Stimulated activated memory B cell treated with anti-CD40 and anti-IgM and Interleukin-4, amounts not matched to agents 10 μg/mL and 1 μg/mL and 100 μg/mL, for 72 hours (primary cell): ENCODE measurements at regions not wholly inside any gene's neighbourhood (a gene's known extent, or its start where the extent isn't known, plus 50 kb on each side); places are given as distances from the start of the nearest gene placed in this dataset.
A peak's percentile ranks its signal among the peaks of the same experiment; 100 is the strongest.

Experiments
- ATAC-seq: fragments of 150-1000 bp; cut with Tn5 transposase; 2 replicates; pipeline ENCODE4 v1.10.0; 2021
- H3K27ac Mint-ChIP-seq: one replicate; pipeline ENCODE4 v1.8.0; 2022; ENCODE audit warnings: mild to moderate bottlenecking, mixed read lengths
- H3K27me3 Mint-ChIP-seq: one replicate; pipeline ENCODE4 v1.8.0; 2022; ENCODE audit warnings: mixed read lengths
- H3K36me3 Mint-ChIP-seq: one replicate; pipeline ENCODE4 v1.8.0; 2022; ENCODE audit warnings: mixed read lengths
- H3K4me1 Mint-ChIP-seq: one replicate; pipeline ENCODE4 v1.8.0; 2022; ENCODE audit warnings: mixed read lengths
- H3K4me3 Mint-ChIP-seq: one replicate; pipeline ENCODE4 v1.8.0; 2022; ENCODE audit warnings: mild to moderate bottlenecking, moderate library complexity, mixed read lengths
- H3K9me3 Mint-ChIP-seq: one replicate; pipeline ENCODE4 v1.8.0; 2022; ENCODE audit warnings: mixed read lengths

DNA sequence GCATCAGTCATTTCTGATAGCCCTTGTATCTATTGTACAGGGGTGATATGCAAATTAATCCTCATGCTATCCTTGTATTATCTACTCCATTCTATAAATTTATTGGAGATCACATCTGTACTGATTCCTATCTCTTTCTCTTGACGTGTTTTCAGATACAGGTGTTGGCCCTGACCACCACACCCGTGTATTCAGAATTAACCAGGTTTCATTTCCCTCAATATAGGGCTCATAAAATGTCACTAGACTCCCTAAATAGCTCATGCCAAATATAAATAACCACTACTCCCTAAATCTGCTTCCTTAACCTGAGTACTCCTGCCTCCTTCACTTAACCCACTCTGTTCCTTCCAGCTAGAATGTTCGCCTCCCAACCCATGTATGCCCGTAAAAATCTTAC is 522.8 kb upstream of the KLF4 start:
- no peaks in the 10 kb centered on the region for H3K36me3 Mint-ChIP-seq
- H3K9me3 Mint-ChIP-seq, result no peaks in the 10 kb centered on the region
- H3K27me3 Mint-ChIP-seq, result no peaks in the 10 kb centered on the region
- H3K27ac Mint-ChIP-seq, result peak overlapping the region; percentile 69
- H3K4me1 Mint-ChIP-seq, result peaks cover 36% of the 10 kb centered on the region
- H3K4me3 Mint-ChIP-seq, result peak overlapping the region; percentile 13
- peak; percentile 75 for ATAC-seq

- Mint-ChIP-seq H3K27me3 (peaks cover 30% of the 10 kb centered on the region), H3K4me1 (no peaks in the 10 kb centered on the region), H3K36me3 (no peaks in the 10 kb centered on the region), H3K4me3 (no peak overlapping the region), H3K27ac (no peak overlapping the region), H3K9me3 (no peaks in the 10 kb centered on the region)
- ATAC-seq, result no peak
These were observed 514.0 kb upstream of the KLF4 start for GRCh38 chr9:108003526-108003925.

DNA sequence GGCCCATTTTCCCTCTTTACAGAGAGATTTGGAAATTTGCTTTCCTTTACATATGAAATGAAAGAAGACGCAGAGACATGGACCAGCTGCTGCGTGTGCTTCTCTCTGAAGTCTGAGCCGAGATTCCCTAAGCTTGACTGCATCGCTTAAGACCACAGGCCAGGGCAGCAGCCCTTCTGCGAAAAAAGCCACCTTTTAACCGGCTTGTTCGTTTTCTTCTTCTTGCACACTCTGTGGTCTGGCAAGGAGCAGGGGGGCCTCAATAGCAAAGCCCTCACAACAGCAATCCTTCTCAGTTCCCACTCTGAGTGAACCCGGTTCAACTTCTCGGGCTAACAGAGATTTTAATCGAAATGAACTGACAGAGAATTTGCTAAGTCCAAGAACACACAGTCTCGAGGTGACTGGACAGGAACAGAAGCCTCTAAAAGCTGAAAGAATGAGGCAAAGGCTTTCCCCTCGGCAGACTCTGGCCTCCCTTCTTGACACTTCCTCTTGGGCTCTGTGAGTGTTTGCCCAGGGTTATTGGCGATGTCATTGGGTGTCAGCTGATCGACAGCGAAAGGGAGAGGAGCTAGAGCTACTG is 512.9 kb upstream of the KLF4 start:
- H3K4me3 Mint-ChIP-seq, result no peak overlapping the region
- H3K27ac Mint-ChIP-seq, result no peak overlapping the region
- ATAC-seq, result no peak
- no peaks in the 10 kb centered on the region for H3K9me3 Mint-ChIP-seq
- no peaks in the 10 kb centered on the region for H3K36me3 Mint-ChIP-seq
- H3K27me3 Mint-ChIP-seq, result peaks cover 30% of the 10 kb centered on the region
- no peaks in the 10 kb centered on the region for H3K4me1 Mint-ChIP-seq

GRCh38 chr9:108001237-108001636 is 511.7 kb upstream of the KLF4 start:
- Mint-ChIP-seq H3K4me1 (no peaks in the 10 kb centered on the region), H3K9me3 (no peaks in the 10 kb centered on the region), H3K36me3 (no peaks in the 10 kb centered on the region), H3K27ac (no peak overlapping the region), H3K27me3 (peaks cover 30% of the 10 kb centered on the region), H3K4me3 (no peak overlapping the region)
- no peak for ATAC-seq

DNA sequence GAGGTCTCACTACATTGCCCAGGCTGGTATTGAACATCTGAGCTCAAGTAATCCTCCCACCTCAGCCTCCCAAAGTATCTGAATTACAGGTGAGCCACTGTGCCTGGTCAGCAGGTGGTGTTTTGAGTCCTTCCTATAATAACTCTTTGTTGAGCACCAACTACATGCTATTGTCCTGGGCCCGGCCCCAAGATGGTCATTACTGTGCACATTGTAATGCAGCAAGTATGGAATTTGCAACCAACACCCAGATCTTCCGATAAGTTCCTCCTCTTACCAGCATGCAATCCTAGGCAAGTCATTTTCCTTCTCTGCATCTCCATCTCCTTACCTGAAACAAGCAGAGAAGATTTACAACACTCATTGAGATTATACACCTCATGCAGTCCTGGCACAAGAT is 510.3 kb upstream of the KLF4 start:
- H3K4me3 Mint-ChIP-seq, result no peak overlapping the region
- no peak for ATAC-seq
- H3K27ac Mint-ChIP-seq, result no peak overlapping the region
- H3K9me3 Mint-ChIP-seq, result no peaks in the 10 kb centered on the region
- H3K36me3 Mint-ChIP-seq, result no peaks in the 10 kb centered on the region
- peaks cover 30% of the 10 kb centered on the region for H3K27me3 Mint-ChIP-seq
- H3K4me1 Mint-ChIP-seq, result no peaks in the 10 kb centered on the region

DNA sequence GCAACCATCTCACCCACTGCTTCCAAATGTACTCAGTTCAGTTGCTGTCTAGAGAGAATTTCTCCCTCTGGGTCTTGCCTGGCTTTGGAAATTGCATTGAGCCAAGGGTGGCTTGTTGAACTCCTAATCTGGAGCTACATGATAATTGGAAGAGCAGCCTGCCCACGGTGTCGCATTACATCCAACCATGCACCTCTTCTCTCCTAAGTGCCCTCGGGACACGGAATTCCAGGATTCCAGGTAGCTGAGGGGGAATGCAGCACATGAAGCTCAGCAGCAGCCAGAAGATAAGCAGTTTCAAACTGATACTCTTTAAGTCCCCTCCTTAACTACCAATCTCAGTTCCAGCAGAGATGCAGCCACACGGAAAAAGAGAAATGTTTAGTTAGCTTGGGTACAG is 509.4 kb upstream of the KLF4 start:
- no peaks in the 10 kb centered on the region for H3K9me3 Mint-ChIP-seq
- H3K4me3 Mint-ChIP-seq, result no peak overlapping the region
- H3K4me1 Mint-ChIP-seq, result no peaks in the 10 kb centered on the region
- ATAC-seq, result no peak
- H3K27me3 Mint-ChIP-seq, result peaks cover 30% of the 10 kb centered on the region
- H3K27ac Mint-ChIP-seq, result no peak overlapping the region
- H3K36me3 Mint-ChIP-seq, result no peaks in the 10 kb centered on the region

GRCh38 chr9:107994648-107995047 is 505.1 kb upstream of the KLF4 start:
- H3K27ac Mint-ChIP-seq, result no peak overlapping the region
- no peak overlapping the region for H3K4me3 Mint-ChIP-seq
- H3K9me3 Mint-ChIP-seq, result no peaks in the 10 kb centered on the region
- peaks cover 12% of the 10 kb centered on the region for H3K27me3 Mint-ChIP-seq
- H3K36me3 Mint-ChIP-seq, result no peaks in the 10 kb centered on the region
- no peaks in the 10 kb centered on the region for H3K4me1 Mint-ChIP-seq
- ATAC-seq, result peak; percentile 58

DNA sequence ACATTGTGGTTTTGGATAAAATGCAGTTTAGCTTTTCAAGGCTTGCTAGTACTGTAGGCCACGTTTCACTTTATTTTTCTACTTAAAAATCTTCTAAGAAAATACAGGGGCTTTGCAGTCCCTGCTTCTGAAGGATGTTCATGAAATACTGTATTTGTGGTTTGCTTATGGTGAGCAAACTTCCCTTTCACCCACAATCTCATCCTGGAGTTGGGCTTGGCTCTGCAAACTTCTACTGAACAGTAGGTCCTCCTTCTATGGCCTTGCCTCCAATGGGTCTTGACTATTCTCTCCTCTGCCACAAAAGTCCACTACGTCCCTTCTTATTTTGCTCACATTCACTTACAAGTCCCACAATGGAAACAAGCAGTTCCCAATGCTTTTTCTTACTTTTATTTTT is 502.7 kb upstream of the KLF4 start:
- Mint-ChIP-seq H3K4me3 (no peak overlapping the region), H3K9me3 (no peaks in the 10 kb centered on the region), H3K27ac (no peak overlapping the region), H3K27me3 (peaks cover 9% of the 10 kb centered on the region), H3K4me1 (no peaks in the 10 kb centered on the region), H3K36me3 (no peaks in the 10 kb centered on the region)
- no peak for ATAC-seq

- Mint-ChIP-seq H3K9me3 (no peaks in the 10 kb centered on the region), H3K27ac (no peak overlapping the region), H3K4me1 (no peaks in the 10 kb centered on the region), H3K4me3 (no peak overlapping the region), H3K27me3 (peaks cover 12% of the 10 kb centered on the region), H3K36me3 (no peaks in the 10 kb centered on the region)
- peak; percentile 28 for ATAC-seq
These were observed 502.0 kb upstream of the KLF4 start for GRCh38 chr9:107991581-107991980.

DNA sequence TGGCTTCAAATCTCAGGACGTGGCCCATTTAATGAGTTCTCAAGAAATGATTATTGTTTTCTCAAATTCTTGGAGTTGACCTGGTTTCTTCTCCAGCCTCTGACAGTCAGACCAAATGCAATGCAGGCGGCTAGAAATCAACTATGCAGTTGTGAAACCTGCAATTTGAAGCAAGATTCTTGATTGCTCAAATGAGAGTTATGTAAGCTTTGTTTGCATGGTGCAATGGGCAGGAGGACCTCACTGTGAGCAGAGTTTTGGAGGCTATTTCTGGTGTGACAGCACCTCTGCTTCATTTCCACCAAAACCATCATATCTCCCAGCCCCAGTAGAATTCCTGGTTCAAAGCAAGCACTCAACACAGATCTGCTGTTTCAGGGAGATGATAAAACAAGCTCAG is 500.0 kb upstream of the KLF4 start:
- Mint-ChIP-seq H3K27me3 (peaks cover 23% of the 10 kb centered on the region), H3K36me3 (no peaks in the 10 kb centered on the region), H3K4me1 (no peaks in the 10 kb centered on the region), H3K27ac (no peak overlapping the region), H3K4me3 (no peak overlapping the region), H3K9me3 (no peaks in the 10 kb centered on the region)
- no peak for ATAC-seq

DNA sequence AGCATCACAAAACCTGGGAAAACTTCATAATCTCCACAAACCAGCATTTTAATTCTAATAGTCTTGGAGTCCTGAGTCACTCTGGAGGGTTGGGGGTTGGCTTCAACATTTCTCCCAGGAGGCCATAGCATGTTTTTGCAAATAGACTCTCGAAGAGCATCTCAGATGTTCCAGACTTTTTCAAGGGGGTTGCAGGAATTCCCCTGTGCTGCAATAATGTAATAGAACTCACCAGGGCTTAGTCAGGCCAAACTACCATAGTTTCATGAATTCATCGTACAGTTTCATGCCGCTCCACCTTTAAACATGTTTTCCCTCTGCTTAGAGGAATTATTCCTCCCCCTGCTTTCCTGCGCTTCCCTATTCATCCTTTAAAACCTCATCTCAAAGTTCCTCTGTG is 499.5 kb upstream of the KLF4 start:
- no peaks in the 10 kb centered on the region for H3K9me3 Mint-ChIP-seq
- peaks cover 23% of the 10 kb centered on the region for H3K27me3 Mint-ChIP-seq
- no peak overlapping the region for H3K4me3 Mint-ChIP-seq
- H3K36me3 Mint-ChIP-seq, result no peaks in the 10 kb centered on the region
- H3K27ac Mint-ChIP-seq, result no peak overlapping the region
- no peak for ATAC-seq
- H3K4me1 Mint-ChIP-seq, result no peaks in the 10 kb centered on the region

DNA sequence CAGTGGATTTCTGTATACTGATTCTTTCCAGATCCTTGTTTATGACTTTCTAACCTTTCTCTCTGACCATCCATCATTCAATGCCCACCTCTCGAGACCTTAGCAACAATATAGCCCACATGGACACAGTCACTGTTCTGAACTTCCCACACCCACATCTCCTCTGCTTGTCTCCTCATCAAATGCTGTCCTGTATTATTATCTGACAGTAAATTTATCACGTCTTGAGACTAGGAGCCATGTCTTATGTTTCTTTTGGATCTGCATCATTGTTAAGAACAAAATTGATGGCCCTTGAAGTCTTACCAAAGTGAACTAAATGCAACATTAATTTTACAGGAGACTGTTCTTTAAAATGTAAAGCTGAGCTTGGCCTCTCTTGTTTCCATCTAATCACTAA is 495.4 kb upstream of the KLF4 start:
- H3K4me3 Mint-ChIP-seq, result no peak overlapping the region
- H3K27me3 Mint-ChIP-seq, result peaks cover 23% of the 10 kb centered on the region
- no peaks in the 10 kb centered on the region for H3K4me1 Mint-ChIP-seq
- no peaks in the 10 kb centered on the region for H3K9me3 Mint-ChIP-seq
- no peak for ATAC-seq
- no peaks in the 10 kb centered on the region for H3K36me3 Mint-ChIP-seq
- H3K27ac Mint-ChIP-seq, result no peak overlapping the region

DNA sequence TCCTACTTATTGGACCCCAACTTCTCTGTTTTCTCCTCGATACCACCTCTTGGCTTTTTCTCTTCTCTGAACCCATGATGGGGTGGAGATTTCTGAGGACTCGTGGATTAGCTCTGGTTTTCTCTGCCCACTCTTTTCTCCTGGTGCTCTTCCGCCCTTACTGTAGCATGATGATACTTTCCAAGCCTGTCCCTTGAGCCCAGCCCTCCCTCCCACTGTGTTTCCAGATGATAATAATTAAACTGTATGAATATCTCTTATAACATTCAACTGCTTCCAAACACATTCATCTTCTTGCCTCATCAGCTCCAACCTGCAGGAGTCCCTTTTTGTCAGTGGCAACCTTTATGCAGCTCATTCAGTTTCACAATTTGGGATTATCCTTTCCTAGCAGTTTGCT is 494.2 kb upstream of the KLF4 start:
- H3K4me1 Mint-ChIP-seq, result no peaks in the 10 kb centered on the region
- peaks cover 14% of the 10 kb centered on the region for H3K27me3 Mint-ChIP-seq
- no peak for ATAC-seq
- H3K9me3 Mint-ChIP-seq, result no peaks in the 10 kb centered on the region
- H3K4me3 Mint-ChIP-seq, result no peak overlapping the region
- H3K27ac Mint-ChIP-seq, result no peak overlapping the region
- H3K36me3 Mint-ChIP-seq, result no peaks in the 10 kb centered on the region

DNA sequence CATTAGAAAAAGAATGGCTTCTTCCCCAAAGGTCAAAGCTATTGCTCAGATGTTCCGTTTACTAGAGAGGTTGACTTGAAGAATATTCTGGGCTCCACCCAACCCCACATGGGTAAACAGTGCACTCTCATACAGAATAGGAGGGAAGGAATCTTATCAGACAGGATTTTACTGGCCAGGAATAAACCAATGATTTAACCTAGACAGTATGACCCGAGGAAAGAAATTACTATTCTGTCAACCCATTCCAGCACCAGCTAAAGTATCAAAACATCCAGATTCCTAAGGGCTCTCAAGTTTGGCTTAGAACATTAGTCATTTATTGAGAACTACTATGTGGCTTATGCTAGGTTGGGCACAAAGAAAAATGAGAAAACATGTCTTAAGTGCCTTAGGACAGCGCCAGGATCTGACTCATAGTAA is 493.6 kb upstream of the KLF4 start:
- no peaks in the 10 kb centered on the region for H3K4me1 Mint-ChIP-seq
- no peak for ATAC-seq
- H3K4me3 Mint-ChIP-seq, result no peak overlapping the region
- H3K36me3 Mint-ChIP-seq, result no peaks in the 10 kb centered on the region
- H3K27me3 Mint-ChIP-seq, result peaks cover 14% of the 10 kb centered on the region
- no peak overlapping the region for H3K27ac Mint-ChIP-seq
- H3K9me3 Mint-ChIP-seq, result no peaks in the 10 kb centered on the region

DNA sequence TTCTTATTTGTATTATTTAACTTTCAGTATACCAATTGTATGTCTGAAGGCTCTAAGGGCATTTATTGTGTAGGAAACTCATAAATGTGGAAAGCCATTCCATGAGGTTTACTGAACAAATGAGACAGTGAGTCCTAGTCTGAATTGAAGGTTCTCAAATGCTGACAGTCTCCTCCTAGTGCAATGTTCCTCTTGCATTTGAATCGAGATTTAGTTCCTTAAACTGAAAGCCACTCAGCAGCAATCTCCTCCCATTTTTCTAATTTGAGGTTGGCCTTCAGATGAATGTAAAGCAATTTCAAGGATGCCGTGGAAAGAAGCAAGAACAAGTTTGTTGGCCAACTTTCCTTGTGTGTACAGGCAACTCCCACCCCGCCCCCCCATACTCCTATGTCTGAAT is 493.2 kb upstream of the KLF4 start:
- Mint-ChIP-seq H3K27ac (no peak overlapping the region), H3K36me3 (no peaks in the 10 kb centered on the region), H3K27me3 (peaks cover 14% of the 10 kb centered on the region), H3K4me1 (no peaks in the 10 kb centered on the region), H3K9me3 (no peaks in the 10 kb centered on the region), H3K4me3 (no peak overlapping the region)
- ATAC-seq, result no peak

DNA sequence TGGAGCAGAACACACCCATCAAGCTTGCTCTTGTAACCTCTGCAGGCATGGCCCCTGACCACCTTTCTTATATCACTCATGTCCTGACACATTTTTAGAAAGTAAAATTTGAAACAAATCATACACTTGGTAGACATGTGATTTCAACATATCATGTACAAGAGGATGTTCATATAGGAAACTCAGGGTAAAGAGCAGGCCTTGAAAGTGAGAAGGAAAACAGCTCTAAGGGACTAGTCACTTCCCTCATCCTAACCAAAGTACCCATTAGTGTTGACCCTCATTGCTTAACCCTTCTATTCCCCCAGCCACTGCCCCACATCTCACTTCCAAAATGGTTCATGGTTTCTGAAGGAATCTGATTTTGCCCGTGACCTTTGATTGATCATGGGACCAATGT is 492.4 kb upstream of the KLF4 start:
- ATAC-seq, result no peak
- H3K27me3 Mint-ChIP-seq, result peaks cover 14% of the 10 kb centered on the region
- H3K9me3 Mint-ChIP-seq, result no peaks in the 10 kb centered on the region
- no peaks in the 10 kb centered on the region for H3K36me3 Mint-ChIP-seq
- H3K4me1 Mint-ChIP-seq, result no peaks in the 10 kb centered on the region
- H3K4me3 Mint-ChIP-seq, result no peak overlapping the region
- H3K27ac Mint-ChIP-seq, result no peak overlapping the region

DNA sequence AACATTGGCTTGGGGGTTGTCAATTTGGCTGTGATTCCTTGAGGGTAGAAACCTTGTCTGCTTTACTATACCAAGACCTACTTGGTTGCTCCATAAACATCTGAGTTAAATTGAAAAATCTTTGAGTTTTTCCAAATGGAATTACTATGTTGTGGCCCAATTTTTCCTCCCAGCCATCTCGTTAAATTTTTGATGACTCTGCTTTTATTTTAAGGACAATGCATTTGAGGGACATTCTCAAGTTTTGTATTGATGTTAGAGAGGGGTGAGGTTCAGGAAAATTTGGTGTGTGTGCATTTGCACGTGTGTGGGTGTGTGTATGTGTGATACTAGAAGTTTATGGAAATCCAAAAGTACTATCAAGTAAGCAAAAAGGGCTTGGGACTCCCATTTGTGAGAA is 491.4 kb upstream of the KLF4 start:
- Mint-ChIP-seq H3K27me3 (peaks cover 14% of the 10 kb centered on the region), H3K9me3 (no peaks in the 10 kb centered on the region), H3K4me1 (no peaks in the 10 kb centered on the region), H3K27ac (no peak overlapping the region), H3K36me3 (no peaks in the 10 kb centered on the region), H3K4me3 (no peak overlapping the region)
- no peak for ATAC-seq
